IMR-90 (cell line): ENCODE measurements at regions not wholly inside any gene's neighbourhood (a gene's known extent, or its start where the extent isn't known, plus 50 kb on each side); places are given as distances from the start of the nearest gene placed in this dataset.
A peak's percentile ranks its signal among the peaks of the same experiment; 100 is the strongest.

Experiments
- ATAC-seq: fragments of 200-7000 bp; cut with Tn5 transposase; 2 replicates; pipeline ENCODE4 v1.9.1; 2020; ENCODE audit warnings: low read depth, mild to moderate bottlenecking, moderate library complexity
- BruUV-seq: library from RNA; stranded (reverse); fragments of 400-500 nt; replicated peaks from 2 replicates; lab custom pipeline; 2021; lab: Mats Ljungman, UMichigan
- CTCF ChIA-PET: fragments of 300-600 bp; formaldehyde crosslinking; extraction: SDS; loops from one replicate; lab custom pipeline; 2021; ENCODE audit warnings: antibody characterized with exemption; lab: Yijun Ruan, JAX
- POLR2A ChIA-PET: fragments of 300-600 bp; sonication (Branson Sonifier 250); formaldehyde crosslinking; loops from one replicate; lab custom pipeline; 2022; ENCODE audit warnings: antibody characterized with exemption; ENCODE audit not compliant: unreplicated experiment; lab: Charles Lee
- DNase-seq: peaks from one replicate; pipeline ENCODE4 v3.0.0; 2013
- H2AFZ ChIP-seq: replicated peaks from 2 replicates; pipeline ENCODE3; 2013; ENCODE audit warnings: low read length, mild to moderate bottlenecking; ENCODE audit not compliant: poor library complexity
- H2AK5ac ChIP-seq: 2 replicates; pipeline ENCODE4 v1.6.1; 2013; ENCODE audit warnings: low read depth, low read length, inconsistent platforms
- H2AK9ac ChIP-seq: replicated peaks from 2 replicates; pipeline ENCODE3; 2013; ENCODE audit warnings: mild to moderate bottlenecking, low read depth, low read length, moderate library complexity; ENCODE audit not compliant: poor library complexity
- H2BK120ac ChIP-seq: 2 replicates; pipeline ENCODE4 v1.6.1; 2013; ENCODE audit warnings: low read depth, low read length, inconsistent platforms
- H2BK15ac ChIP-seq: 3 replicates; pipeline ENCODE4 v1.6.1; 2013; ENCODE audit warnings: low read depth, low read length, inconsistent platforms
- H2BK20ac ChIP-seq: 2 replicates; pipeline ENCODE4 v1.6.1; 2013; ENCODE audit warnings: low read depth, mild to moderate bottlenecking, inconsistent platforms, low read length, moderate library complexity
- H2BK5ac ChIP-seq: 2 replicates; pipeline ENCODE4 v1.6.1; 2013; ENCODE audit warnings: mild to moderate bottlenecking, low read depth, low read length, inconsistent platforms; ENCODE audit not compliant: poor library complexity, severe bottlenecking
- H3K14ac ChIP-seq: replicated peaks from 2 replicates; pipeline ENCODE4 v1.6.1; 2013; ENCODE audit warnings: low read depth, low read length, inconsistent platforms
- H3K18ac ChIP-seq: 2 replicates; pipeline ENCODE4 v1.6.1; 2013; ENCODE audit warnings: low read depth, low read length, control low read depth
- H3K23ac ChIP-seq: 2 replicates; pipeline ENCODE4 v1.6.1; 2013; ENCODE audit warnings: low read depth, low read length, inconsistent platforms
- H3K27ac ChIP-seq: 2 replicates; pipeline ENCODE4 v1.5.1; 2013; ENCODE audit warnings: mild to moderate bottlenecking, control low read depth, low read length; ENCODE audit not compliant: insufficient read depth
- H3K27me3 ChIP-seq: 2 replicates; pipeline ENCODE4 v1.6.1; 2013; ENCODE audit warnings: low read length; ENCODE audit not compliant: control insufficient read depth, insufficient read depth
- H3K36me3 ChIP-seq: 2 replicates; pipeline ENCODE4 v1.6.1; 2013; ENCODE audit warnings: low read length, mixed read lengths; ENCODE audit not compliant: control insufficient read depth, insufficient read depth
- H3K4ac ChIP-seq: 2 replicates; pipeline ENCODE4 v1.6.1; 2013; ENCODE audit warnings: low read depth, low read length, inconsistent platforms
- H3K4me1 ChIP-seq: 2 replicates; pipeline ENCODE4 v1.6.1; 2013; ENCODE audit warnings: low read length, mixed read lengths; ENCODE audit not compliant: control insufficient read depth, insufficient read depth
- H3K4me2 ChIP-seq: 2 replicates; pipeline ENCODE4 v1.6.1; 2013; ENCODE audit warnings: low read depth, mild to moderate bottlenecking, control low read depth, low read length, moderate library complexity
- H3K4me3 ChIP-seq: 2 replicates; pipeline ENCODE4 v1.5.1; 2013; ENCODE audit warnings: low read depth, mild to moderate bottlenecking, control low read depth, low read length, moderate library complexity; ENCODE audit not compliant: insufficient read depth
- H3K56ac ChIP-seq: 2 replicates; pipeline ENCODE4 v1.6.1; 2013; ENCODE audit warnings: low read length, inconsistent platforms; ENCODE audit not compliant: insufficient read depth; ENCODE audit errors: extremely low read depth
- H3K79me1 ChIP-seq, 2 experiments: 2 replicates each; pipeline ENCODE4 v1.6.1; 2013; ENCODE audit warnings: low read length in 2 of 2, inconsistent platforms in 1 of 2, low read depth in 1 of 2
- H3K9ac ChIP-seq: 2 replicates; pipeline ENCODE4 v1.6.1; 2013; ENCODE audit warnings: low read depth, low read length, control low read depth
- H3K9me1 ChIP-seq: 2 replicates; pipeline ENCODE4 v1.6.1; 2013; ENCODE audit warnings: low read length, inconsistent platforms; ENCODE audit not compliant: insufficient read depth
- H3K9me3 ChIP-seq: 2 replicates; pipeline ENCODE4 v1.6.1; 2013; ENCODE audit warnings: low read length; ENCODE audit not compliant: control insufficient read depth, insufficient read depth
- H4K20me1 ChIP-seq: 2 replicates; pipeline ENCODE4 v1.6.1; 2013; ENCODE audit warnings: low read length, inconsistent platforms; ENCODE audit not compliant: insufficient read depth
- H4K5ac ChIP-seq: 2 replicates; pipeline ENCODE4 v1.6.1; 2013; ENCODE audit warnings: mild to moderate bottlenecking, low read depth, low read length, control low read depth
- H4K8ac ChIP-seq, 2 experiments: 2 replicates each; pipeline ENCODE4 v1.6.1; 2013; ENCODE audit warnings: low read depth in 2 of 2, low read length in 2 of 2, control low read depth in 1 of 2, inconsistent platforms in 1 of 2
- H4K91ac ChIP-seq: 2 replicates; pipeline ENCODE4 v1.6.1; 2013; ENCODE audit warnings: low read depth, low read length, inconsistent platforms; ENCODE audit not compliant: insufficient read depth
- BHLHE40 ChIP-seq: fragments of 150-350 bp; IDR thresholded peaks from 2 replicates; pipeline ENCODE4 v1.6.1; 2016; ENCODE audit warnings: mild to moderate bottlenecking, low read depth, low read length
- MAFK ChIP-seq: IDR thresholded peaks from 2 replicates; pipeline ENCODE4 v1.6.1; 2012; ENCODE audit warnings: low read depth, low read length, improper control_type of control experiment
- SMC3 ChIP-seq: fragments of 150-350 bp; IDR thresholded peaks from 2 replicates; pipeline ENCODE4 v1.6.1; 2016; ENCODE audit warnings: low read depth, mild to moderate bottlenecking, antibody characterized with exemption, low read length, moderate library complexity
- WGBS, 2 experiments: methylation state at CpG; one replicate each; pipeline versions ENCODE4 v1.1.5 to v1.1.7; 2013; ENCODE audit warnings: missing lambda C conversion rate in 2 of 2; ENCODE audit not compliant: insufficient read length in 1 of 2; ENCODE audit errors: extremely low coverage in 2 of 2; 5-methylcytosine and 5-hydroxymethylcytosine counted together
- dilution Hi-C: fragments of 300-500 bp; cut with HindIII; formaldehyde crosslinking; loops from one replicate; pipeline ENCODE4 v1.14.3; 2018; ENCODE audit warnings: low sequenced_read_pairs; ENCODE audit not compliant: unreplicated experiment
- in situ Hi-C: fragments of 300-500 bp; cut with MboI; formaldehyde crosslinking; loops from 3 replicates; pipeline ENCODE4 v1.14.3; 2019; ENCODE audit warnings: low sequenced_read_pairs, inconsistent platforms, mixed read lengths
- intact Hi-C: fragments of 100-400 bp; cut with micrococcal nuclease; formaldehyde crosslinking; loops from 2 replicates; pipeline ENCODE4 v1.10.0; 2022

GRCh38 chr5:143683459-143683858 lies 128.5 kb upstream of the HMHB1 start:
- H2BK15ac ChIP-seq: no peak overlapping the region
- ATAC-seq (no peak), DNase-seq (no peak)
- H3K14ac ChIP-seq: 0 out of 2 replicates have a peak overlapping the region, but pooled peaks have one; percentile 19
- H4K8ac ChIP-seq: no peak overlapping the region
- H3K18ac ChIP-seq: no peak overlapping the region
- H2AK9ac ChIP-seq: no peak overlapping the region
- no peaks in the 10 kb centered on the region for H3K9me3 ChIP-seq
- no peak overlapping the region for H3K4ac ChIP-seq
- H3K36me3 ChIP-seq: no peaks in the 10 kb centered on the region
- H3K27ac ChIP-seq: no peak overlapping the region
- H2BK5ac ChIP-seq: no peak overlapping the region
- no peaks in the 10 kb centered on the region for H3K27me3 ChIP-seq
- no peak overlapping the region for H3K4me2 ChIP-seq
- H3K9me1 ChIP-seq: no peaks in the 10 kb centered on the region; the same call in 1 of the 2 replicates
- no peak overlapping the region for H3K56ac ChIP-seq
- BruUV-seq: no TSS peak
- no peaks in the 10 kb centered on the region for H4K20me1 ChIP-seq
- H3K9ac ChIP-seq: no peak overlapping the region
- no peak overlapping the region for H2BK20ac ChIP-seq
- TF ChIP-seq SMC3 (no peak), BHLHE40 (no peak), MAFK (no peak)
- peaks cover 8% of the 10 kb centered on the region for H3K4me1 ChIP-seq
- H2AK5ac ChIP-seq: no peak overlapping the region
- dilution Hi-C loops: no loop called here
- H3K79me1 ChIP-seq: no peaks in the 10 kb centered on the region
- no peak overlapping the region for H4K91ac ChIP-seq
- no peak overlapping the region for H3K4me3 ChIP-seq
- intact Hi-C loops: no loop called here
- no peak overlapping the region for H2AFZ ChIP-seq
- H3K23ac ChIP-seq: no peak overlapping the region
- in situ Hi-C loops: no loop called here
- CTCF ChIA-PET: interaction anchor here (0.6 kb wide), 1 partner anchor 396 kb away, joined by 3 read pairs; no protein-coding TSS in a partner anchor
- POLR2A ChIA-PET: no interaction called here
- no CpG with 5 or more reads among the region's 1 CpG for WGBS, 2 experiments
- H2BK120ac ChIP-seq: no peak overlapping the region
- H4K5ac ChIP-seq: no peak overlapping the region
